ENCODE measurements at regions not wholly inside any gene's neighbourhood (a gene's known extent, or its start where the extent isn't known, plus 50 kb on each side); places are given as distances from the start of the nearest gene placed in this dataset.

DNA sequence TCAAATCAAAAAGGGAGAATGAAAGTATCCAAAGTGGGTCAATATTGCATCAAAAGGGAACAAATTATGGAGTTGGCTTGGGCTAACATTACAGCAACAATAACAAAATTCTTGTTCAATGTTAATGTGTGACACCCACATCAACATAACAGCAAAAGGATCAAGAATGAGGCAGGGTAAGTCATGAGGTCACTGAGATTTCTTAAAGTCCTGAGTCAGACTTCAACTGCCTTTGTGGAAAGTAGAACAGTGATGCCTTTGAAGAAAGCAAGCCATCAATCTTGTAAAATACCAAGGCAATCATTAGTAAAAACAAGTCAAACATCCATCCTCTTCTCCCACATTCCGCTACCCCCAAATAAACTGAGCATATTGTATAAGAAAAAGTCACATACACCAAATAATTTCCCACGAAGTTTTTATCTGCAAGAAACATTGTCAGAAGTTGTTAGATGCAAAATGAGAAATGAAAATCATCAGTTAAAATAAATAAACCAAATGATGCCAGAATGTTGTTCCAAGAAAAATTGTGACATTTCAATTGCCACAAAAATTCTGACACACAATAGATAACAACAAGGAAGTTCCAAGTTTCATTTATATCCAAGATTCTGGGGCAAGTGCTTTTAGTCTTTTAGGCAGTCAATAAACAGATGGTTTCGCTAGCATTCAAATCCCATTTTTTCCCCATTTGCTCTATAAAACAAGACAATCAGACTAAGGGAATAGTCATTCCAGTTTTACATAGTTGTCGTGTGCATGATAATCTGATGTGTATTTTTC, 216.1 kb upstream of the SETBP1 start:
- TF ChIP-seq, protein P1, sequence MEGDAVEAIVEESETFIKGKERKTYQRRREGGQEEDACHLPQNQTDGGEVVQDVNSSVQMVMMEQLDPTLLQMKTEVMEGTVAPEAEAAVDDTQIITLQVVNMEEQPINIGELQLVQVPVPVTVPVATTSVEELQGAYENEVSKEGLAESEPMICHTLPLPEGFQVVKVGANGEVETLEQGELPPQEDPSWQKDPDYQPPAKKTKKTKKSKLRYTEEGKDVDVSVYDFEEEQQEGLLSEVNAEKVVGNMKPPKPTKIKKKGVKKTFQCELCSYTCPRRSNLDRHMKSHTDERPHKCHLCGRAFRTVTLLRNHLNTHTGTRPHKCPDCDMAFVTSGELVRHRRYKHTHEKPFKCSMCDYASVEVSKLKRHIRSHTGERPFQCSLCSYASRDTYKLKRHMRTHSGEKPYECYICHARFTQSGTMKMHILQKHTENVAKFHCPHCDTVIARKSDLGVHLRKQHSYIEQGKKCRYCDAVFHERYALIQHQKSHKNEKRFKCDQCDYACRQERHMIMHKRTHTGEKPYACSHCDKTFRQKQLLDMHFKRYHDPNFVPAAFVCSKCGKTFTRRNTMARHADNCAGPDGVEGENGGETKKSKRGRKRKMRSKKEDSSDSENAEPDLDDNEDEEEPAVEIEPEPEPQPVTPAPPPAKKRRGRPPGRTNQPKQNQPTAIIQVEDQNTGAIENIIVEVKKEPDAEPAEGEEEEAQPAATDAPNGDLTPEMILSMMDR (IDR thresholded peaks at IDR 0.05 in 2 of 3, conservative IDR thresholded peaks at IDR 0.05 in 1 of 3; ENCODE audit: borderline replicate concordance in 1 of 3, insufficient read depth in 1 of 3, low read depth in 2 of 3, low read length in 2 of 3), result no peak
- TF ChIP-seq POLR2A (IDR thresholded peaks at IDR 0.05; ENCODE audit: borderline replicate concordance, extremely low read depth, insufficient read depth, insufficient read length), result no peak
- no peak for TF ChIP-seq POLR2AphosphoS5 (IDR thresholded peaks at IDR 0.05; ENCODE audit: low read depth, low read length)
- TF ChIP-seq, protein P2, sequence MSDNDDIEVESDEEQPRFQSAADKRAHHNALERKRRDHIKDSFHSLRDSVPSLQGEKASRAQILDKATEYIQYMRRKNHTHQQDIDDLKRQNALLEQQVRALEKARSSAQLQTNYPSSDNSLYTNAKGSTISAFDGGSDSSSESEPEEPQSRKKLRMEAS (IDR thresholded peaks at IDR 0.05), result no peak
- TF ChIP-seq EGR1 (IDR thresholded peaks at IDR 0.05; ENCODE audit: low read depth), result no peak
- TF ChIP-seq RAD21 (IDR thresholded peaks at IDR 0.05; ENCODE audit: low read depth), result no peak
- TF ChIP-seq EZH2 (IDR thresholded peaks at IDR 0.05), result no peak
- TF ChIP-seq SRF (IDR thresholded peaks at IDR 0.05; ENCODE audit: low read depth), result no peak
- TF ChIP-seq CEBPB (IDR thresholded peaks at IDR 0.05; ENCODE audit: low read depth), result no peak

Data from HCT116 (cell line).